IPS-20b (cell line): ENCODE measurements at regions not wholly inside any gene's neighbourhood (a gene's known extent, or its start where the extent isn't known, plus 50 kb on each side); places are given as distances from the start of the nearest gene placed in this dataset.

ENCODE experiments used
- H3K27ac ChIP-seq: one replicate; pipeline ENCODE4 v1.5.1; 2013; ENCODE audit warnings: low read length
- H3K27me3 ChIP-seq: 2 replicates; pipeline ENCODE4 v1.6.1; 2013; ENCODE audit warnings: mild to moderate bottlenecking, low read length, inconsistent platforms; ENCODE audit not compliant: insufficient read depth
- H3K36me3 ChIP-seq: 2 replicates; pipeline ENCODE4 v1.6.1; 2013; ENCODE audit warnings: low read depth, mild to moderate bottlenecking, inconsistent platforms, low read length, moderate library complexity; ENCODE audit not compliant: insufficient read depth
- H3K4me1 ChIP-seq: 2 replicates; pipeline ENCODE4 v1.6.1; 2013; ENCODE audit warnings: mild to moderate bottlenecking, control low read depth, inconsistent platforms, low read length, moderate library complexity; ENCODE audit not compliant: insufficient read depth
- H3K4me3 ChIP-seq: 2 replicates; pipeline ENCODE4 v1.5.1; 2013; ENCODE audit warnings: mild to moderate bottlenecking, low read length, inconsistent platforms
- H3K9ac ChIP-seq: 2 replicates; pipeline ENCODE4 v1.6.1; 2013; ENCODE audit warnings: low read depth, mild to moderate bottlenecking, inconsistent platforms, low read length, moderate library complexity
- H3K9me3 ChIP-seq: 2 replicates; pipeline ENCODE4 v1.6.1; 2013; ENCODE audit warnings: mild to moderate bottlenecking, low read depth, low read length, inconsistent platforms; ENCODE audit not compliant: insufficient read depth

DNA sequence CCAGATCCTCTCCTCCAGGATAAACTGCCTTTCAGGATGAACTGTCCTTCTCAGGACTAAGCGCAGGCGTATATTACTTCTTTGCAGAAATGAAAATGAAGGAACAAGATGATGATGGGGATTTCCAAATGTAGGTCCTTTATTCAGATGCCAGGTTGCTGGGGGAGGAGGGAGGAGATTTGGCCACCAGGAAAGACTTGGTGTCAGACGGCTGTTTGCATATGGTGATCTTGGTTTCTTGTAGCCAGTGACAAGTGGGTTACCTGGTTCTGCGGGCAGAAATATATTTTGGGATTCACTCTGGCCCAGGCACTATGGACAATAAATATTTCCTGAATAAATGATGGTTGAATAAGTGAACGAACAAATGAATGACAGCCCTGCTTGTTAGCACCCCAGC is 243.4 kb downstream of the MIAT start:
- Histone ChIP-seq H3K9ac (no peak overlapping the region), H3K27ac (no peak overlapping the region), H3K4me1 (peaks cover 25% of the 10 kb centered on the region), H3K9me3 (no peaks in the 10 kb centered on the region), H3K36me3 (no peaks in the 10 kb centered on the region), H3K27me3 (peaks cover 22% of the 10 kb centered on the region), H3K4me3 (no peak overlapping the region)

GRCh38 chr22:26901198-26901816 is 243.9 kb downstream of the MIAT start:
- Histone ChIP-seq H3K9ac (no peak overlapping the region), H3K4me3 (no peak overlapping the region), H3K4me1 (peaks cover 28% of the 10 kb centered on the region), H3K27ac (no peak overlapping the region), H3K27me3 (peaks cover 22% of the 10 kb centered on the region), H3K36me3 (no peaks in the 10 kb centered on the region), H3K9me3 (no peaks in the 10 kb centered on the region)

- Histone ChIP-seq H3K9me3 (no peaks in the 10 kb centered on the region), H3K27ac (no peak overlapping the region), H3K9ac (peak overlapping the region; percentile 49; the same call in 1 of the 2 replicates), H3K4me3 (peak overlapping the region; percentile 67), H3K36me3 (no peaks in the 10 kb centered on the region), H3K4me1 (peaks cover 28% of the 10 kb centered on the region), H3K27me3 (peaks cover 22% of the 10 kb centered on the region)
Observed at GRCh38 chr22:26902401-26903029, 245.1 kb downstream of the MIAT start.

GRCh38 chr22:26903030-26903856 is 245.9 kb downstream of the MIAT start:
- no peaks in the 10 kb centered on the region for H3K36me3 ChIP-seq
- peaks cover 28% of the 10 kb centered on the region for H3K4me1 ChIP-seq
- peaks cover 22% of the 10 kb centered on the region for H3K27me3 ChIP-seq
- no peaks in the 10 kb centered on the region for H3K9me3 ChIP-seq
- no peak overlapping the region for H3K27ac ChIP-seq
- H3K9ac ChIP-seq: peak overlapping the region; percentile 58; the same call in 1 of the 2 replicates
- H3K4me3 ChIP-seq: peak overlapping the region; percentile 67

- Histone ChIP-seq H3K9ac (no peak overlapping the region), H3K4me1 (peaks cover 28% of the 10 kb centered on the region), H3K27me3 (peaks cover 22% of the 10 kb centered on the region), H3K4me3 (peak overlapping the region; percentile 67; the same call in 1 of the 2 replicates), H3K27ac (no peak overlapping the region), H3K9me3 (no peaks in the 10 kb centered on the region), H3K36me3 (no peaks in the 10 kb centered on the region)
Observed at GRCh38 chr22:26904483-26904882, 247.1 kb downstream of the MIAT start.

DNA sequence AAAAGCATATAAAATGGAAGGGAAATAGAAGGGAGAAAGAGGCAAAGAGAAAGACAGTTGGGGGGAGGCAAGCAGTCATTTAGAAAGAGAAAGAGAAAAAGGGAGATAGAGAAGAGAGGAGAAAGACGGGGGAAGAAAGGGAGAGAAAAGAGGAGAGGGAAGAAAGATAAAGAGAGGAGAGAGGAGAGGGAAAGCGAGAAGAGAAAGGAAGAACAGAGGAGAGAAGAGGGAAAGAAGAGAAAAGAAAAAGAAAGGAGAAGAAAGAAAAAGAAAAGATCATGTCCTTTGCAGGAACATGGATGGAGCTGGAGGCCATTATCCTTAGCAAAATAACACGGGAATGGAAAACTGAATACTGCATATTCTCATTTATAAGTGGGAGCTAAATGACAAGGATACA is 247.7 kb downstream of the MIAT start:
- H3K9ac ChIP-seq: no peak overlapping the region
- H3K4me1 ChIP-seq: peaks cover 28% of the 10 kb centered on the region
- H3K9me3 ChIP-seq: no peaks in the 10 kb centered on the region
- H3K27me3 ChIP-seq: peaks cover 22% of the 10 kb centered on the region
- H3K27ac ChIP-seq: no peak overlapping the region
- H3K4me3 ChIP-seq: peak overlapping the region; percentile 67; the same call in 1 of the 2 replicates
- H3K36me3 ChIP-seq: no peaks in the 10 kb centered on the region

DNA sequence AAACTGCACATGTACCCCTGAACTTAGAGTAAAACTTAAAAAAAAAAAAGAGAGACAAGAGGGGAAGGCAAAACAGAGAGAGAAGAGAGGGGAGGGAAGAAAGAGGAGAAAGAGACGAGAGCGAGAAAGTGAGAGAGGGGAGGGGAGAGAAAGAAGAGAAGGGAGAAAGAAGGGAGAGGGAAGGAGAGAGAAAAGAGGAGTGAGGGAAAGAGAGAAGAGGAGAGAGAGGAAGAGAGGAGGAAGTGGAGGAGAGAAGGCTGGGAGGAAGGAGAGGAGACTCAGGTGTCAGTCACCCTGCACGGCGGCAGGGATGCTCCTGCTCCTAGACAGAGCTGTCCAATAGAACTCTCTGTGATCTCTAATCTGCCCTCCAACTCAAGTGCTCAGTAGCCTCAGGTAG is 248.3 kb downstream of the MIAT start:
- Histone ChIP-seq H3K27me3 (peaks cover 27% of the 10 kb centered on the region), H3K9ac (no peak overlapping the region), H3K9me3 (no peaks in the 10 kb centered on the region), H3K27ac (no peak overlapping the region), H3K36me3 (no peaks in the 10 kb centered on the region), H3K4me3 (no peak overlapping the region), H3K4me1 (peaks cover 28% of the 10 kb centered on the region)

- Histone ChIP-seq H3K27me3 (peaks cover 35% of the 10 kb centered on the region), H3K4me3 (no peak overlapping the region), H3K9me3 (no peaks in the 10 kb centered on the region), H3K27ac (no peak overlapping the region), H3K9ac (no peak overlapping the region), H3K36me3 (no peaks in the 10 kb centered on the region), H3K4me1 (peaks cover 30% of the 10 kb centered on the region)
Observed at GRCh38 chr22:26906464-26906863, 249.1 kb downstream of the MIAT start.

GRCh38 chr22:26907366-26907765 is 250.0 kb downstream of the MIAT start:
- Histone ChIP-seq H3K4me1 (peaks cover 30% of the 10 kb centered on the region), H3K27me3 (peaks cover 42% of the 10 kb centered on the region), H3K9me3 (no peaks in the 10 kb centered on the region)

DNA sequence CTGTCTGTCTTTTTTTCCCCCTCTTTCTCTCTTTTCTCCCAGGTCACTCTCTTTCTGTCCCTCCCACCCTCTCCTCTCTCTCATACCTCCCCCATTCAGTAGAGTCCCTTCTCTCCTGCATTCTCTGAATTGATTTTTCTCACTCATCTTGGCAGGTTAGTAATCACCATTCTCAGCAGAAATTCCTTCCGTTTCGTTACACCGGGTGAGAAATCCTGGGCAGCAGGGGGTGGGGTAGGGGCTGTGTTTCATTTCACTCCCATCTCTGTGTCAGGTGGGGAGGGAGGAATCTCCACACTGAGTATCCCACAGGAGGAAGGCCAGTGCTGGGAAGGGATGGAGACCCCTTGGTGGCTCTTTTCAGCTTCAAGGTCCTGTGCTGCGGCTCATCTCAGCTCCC is 253.5 kb downstream of the MIAT start:
- Histone ChIP-seq H3K9me3 (no peaks in the 10 kb centered on the region), H3K4me1 (peaks cover 14% of the 10 kb centered on the region; the same call in 1 of the 2 replicates), H3K9ac (no peak overlapping the region), H3K4me3 (no peak overlapping the region), H3K27ac (no peak overlapping the region), H3K27me3 (peaks cover 22% of the 10 kb centered on the region), H3K36me3 (no peaks in the 10 kb centered on the region)

More at GRCh38 chr22:26907366-26907765, 250.0 kb downstream of the MIAT start:
- Histone ChIP-seq H3K4me3 (no peak overlapping the region), H3K27ac (no peak overlapping the region), H3K36me3 (no peaks in the 10 kb centered on the region), H3K9ac (no peak overlapping the region)

DNA sequence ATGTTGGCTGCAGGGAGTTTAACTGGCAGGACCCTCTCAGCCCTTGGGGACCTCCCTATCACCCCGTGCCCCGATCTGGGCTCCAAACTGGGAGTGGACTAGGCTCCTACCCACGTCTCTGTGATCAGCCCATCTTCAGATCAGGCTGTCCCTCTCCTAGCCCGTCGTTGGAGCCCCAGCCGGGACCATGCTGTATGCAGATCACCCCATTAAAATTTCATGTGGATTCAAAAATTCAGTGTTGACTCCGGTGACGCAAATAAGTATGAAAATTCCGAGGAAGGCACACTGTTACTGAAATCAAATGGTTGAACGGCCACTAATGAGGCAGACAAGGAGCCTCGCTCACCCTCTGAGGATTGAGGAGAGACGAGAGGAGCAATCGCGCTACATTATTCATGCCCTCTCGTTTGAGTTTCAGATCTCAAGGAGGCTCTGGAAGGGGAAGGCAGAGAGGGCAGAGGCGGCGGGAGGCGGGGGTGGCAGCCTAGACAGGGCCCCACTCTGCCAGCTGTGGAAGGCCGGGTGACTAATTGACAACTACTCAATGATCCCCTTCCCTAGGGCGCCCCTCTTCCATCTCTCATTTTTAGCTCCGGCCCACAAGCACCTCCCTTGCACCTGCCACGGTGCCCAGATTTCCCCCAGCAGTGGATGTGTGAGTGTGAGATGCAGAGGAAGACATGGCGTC is 255.4 kb downstream of the MIAT start:
- no peak overlapping the region for H3K4me3 ChIP-seq
- no peak overlapping the region for H3K27ac ChIP-seq
- H3K9me3 ChIP-seq: no peaks in the 10 kb centered on the region
- H3K9ac ChIP-seq: no peak overlapping the region
- H3K27me3 ChIP-seq: peaks cover 22% of the 10 kb centered on the region
- H3K36me3 ChIP-seq: no peaks in the 10 kb centered on the region
- H3K4me1 ChIP-seq: peaks cover 12% of the 10 kb centered on the region; the same call in 1 of the 2 replicates
